Stimulated activated CD8-positive, alpha-beta memory T cell treated with anti-CD3 and anti-CD28 coated beads, Interleukin-7, amount 100 ng/mL, for 4 hours (primary cell): ENCODE measurements at regions not wholly inside any gene's neighbourhood (a gene's known extent, or its start where the extent isn't known, plus 50 kb on each side); places are given as distances from the start of the nearest gene placed in this dataset.

Experiments
- DNase-seq, 2 donors: peaks; one replicate each; pipeline ENCODE4 v3.0.0-alpha.2; 2020; ENCODE audit warnings: low read depth in 2 of 2

DNA sequence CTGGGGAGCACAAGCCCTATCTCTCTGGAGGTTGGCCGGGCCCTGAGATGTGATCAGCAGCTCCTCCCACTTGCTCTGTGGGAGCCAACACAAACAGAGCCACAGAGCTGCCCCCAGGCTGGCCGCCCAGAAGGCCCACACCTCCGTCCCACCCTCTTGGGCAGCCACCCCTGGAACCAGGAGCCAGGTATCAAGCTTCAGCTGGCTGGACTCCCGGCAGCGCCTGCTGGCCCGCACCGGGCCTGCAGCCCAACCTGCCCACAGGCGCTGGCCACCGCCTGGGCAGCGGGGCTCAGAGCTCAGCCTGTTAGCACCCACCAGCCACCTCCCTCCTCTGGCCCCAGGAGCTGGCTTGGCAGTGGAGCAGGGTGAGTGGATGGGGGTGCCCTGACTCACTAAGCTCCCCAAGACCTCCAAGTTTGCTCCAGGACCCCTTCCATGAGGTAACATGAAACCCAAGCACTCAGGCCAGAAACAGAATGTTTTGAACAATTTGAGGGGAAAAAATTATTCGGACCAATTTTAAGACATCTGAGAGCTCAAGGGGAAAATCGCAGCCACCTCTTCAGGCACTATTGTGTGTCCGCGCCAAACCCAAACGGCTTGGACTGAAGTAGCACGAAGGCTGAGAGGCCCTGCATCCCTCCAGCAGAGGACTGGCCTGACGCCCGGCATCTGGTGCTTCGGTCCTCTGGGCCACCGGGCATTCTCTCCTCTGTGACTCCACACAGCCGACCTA lies 450.8 kb downstream of the SOX6 start:
- DNase-seq, result no peak

GRCh38 chr11:15906481-15907035 lies 449.8 kb downstream of the SOX6 start:
- no peak for DNase-seq

DNA sequence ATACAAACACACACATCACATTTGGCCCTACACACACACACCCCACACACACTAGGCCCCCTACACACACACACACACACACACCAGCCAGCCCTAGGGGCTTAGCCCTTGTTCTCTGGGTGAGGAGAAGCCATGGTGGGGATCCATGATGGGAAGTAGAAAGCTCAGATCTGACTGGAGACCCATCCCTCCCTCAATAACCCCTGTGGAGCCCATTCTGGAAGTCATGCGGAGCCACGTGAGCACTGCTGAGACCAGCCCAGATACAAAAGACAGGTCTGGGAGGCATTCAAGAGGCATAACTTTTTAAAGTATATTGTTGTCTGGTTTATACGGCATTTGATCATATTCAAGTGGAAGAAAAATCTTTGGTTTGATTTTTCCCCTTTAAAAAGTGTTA lies 448.5 kb downstream of the SOX6 start:
- no peak for DNase-seq

DNA sequence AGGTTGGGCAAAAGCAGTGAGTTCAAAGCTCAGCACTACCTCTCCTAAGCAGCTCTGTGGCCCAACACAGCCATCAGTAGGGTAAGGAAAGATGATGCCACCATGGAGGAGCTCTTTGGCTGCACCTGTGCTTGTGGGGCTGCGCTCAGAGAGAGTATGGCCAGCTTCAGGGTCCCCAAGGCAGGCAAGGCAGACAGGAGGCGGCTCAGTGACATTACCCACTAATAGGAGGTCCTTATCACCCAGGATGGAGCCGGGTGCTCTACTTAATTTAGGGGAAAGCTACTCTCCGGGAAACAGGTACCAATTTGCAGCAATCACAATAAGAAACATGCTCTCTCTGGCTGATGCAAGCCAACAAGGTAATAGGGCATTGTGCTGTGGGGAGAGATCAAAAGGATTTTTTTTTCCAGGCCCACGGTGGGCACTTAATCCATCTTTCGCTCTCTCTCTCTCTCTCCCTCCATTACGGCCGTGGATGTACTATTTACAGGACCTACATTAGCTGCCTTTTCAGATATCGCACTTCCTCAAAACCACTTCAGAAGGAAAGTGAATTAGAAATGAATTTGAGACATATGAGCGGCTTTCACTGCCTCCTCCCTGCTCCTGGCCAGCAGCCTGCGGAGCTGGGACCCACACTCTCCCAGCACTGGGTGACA lies 446.3 kb downstream of the SOX6 start:
- DNase-seq, result no peak

DNA sequence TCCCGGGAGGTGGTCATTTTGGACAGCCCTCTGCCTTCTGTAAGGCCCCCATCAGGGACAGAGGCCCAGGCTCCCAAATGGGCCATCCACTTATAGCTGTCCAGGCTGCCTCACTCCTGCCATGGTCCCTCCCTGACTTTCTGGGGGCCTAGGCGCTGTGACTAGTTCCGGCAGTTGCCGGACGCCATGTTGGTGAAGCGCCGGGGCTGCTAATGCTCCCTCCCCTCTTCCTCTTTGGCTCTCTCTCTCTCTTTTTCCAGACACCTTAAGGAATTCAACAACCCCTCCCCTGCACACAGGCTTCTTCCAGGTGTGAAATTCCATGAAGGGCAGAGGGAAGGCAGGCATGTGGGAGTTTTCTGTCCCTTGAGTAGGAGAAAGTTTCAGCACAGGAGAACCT lies 445.6 kb downstream of the SOX6 start:
- DNase-seq, result no peak

DNA sequence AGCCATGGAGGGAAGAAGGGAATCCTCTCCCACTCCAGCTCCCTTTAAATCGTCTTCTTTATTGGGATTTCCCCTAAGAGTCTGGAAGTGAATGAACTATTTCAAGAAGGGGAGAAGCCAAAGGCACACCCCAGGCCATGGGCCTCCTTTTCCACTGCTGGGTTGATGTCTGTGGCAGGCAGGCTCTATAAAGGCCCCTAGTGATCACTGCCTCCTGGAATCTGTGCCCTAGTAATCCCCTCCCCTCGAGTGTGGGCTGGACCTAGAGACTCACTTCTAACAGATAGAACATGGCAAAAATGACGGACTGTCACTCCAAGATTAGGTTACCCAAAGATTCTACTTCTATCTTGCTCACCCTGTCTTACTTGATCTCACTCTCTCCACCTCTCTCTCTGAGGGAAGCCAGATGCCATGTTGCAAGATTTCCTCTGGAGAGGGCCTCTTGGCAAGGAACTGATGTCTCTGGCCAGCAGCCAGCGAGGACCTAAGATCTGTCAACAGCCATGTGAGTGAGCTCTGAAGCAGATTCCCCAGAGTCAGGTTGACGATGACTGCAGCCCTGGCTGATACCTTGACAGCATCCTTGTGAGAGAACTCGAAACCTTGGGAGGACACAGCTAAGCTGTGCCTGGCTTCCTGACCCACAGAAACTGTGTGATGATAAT lies 444.8 kb downstream of the SOX6 start:
- DNase-seq, result no peak

- DNase-seq, result no peak
Measured at GRCh38 chr11:15912291-15912690, 444.1 kb downstream of the SOX6 start.

- no peak for DNase-seq
Measured at GRCh38 chr11:15912825-15913224, 443.5 kb downstream of the SOX6 start.

DNA sequence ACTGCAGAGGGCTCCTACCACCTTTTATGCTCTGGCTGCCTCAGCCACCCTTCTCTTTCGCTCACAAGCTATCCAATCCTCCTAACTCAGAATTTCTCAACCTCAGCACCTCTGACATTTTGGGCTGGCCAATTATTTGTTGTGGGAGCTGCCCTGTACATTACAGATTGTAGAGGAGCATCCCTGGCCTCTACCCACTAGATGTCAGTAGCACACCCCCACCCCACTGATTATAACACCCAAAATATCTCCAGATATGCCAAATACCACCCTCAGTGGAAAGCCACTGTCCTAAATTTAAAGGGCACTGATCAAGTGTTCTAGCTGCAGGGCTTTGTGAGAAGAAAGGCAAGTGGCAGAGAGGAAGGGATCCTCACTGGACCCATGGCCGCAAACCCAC lies 443.1 kb downstream of the SOX6 start:
- DNase-seq, result no peak
